ENCODE measurements at regions not wholly inside any gene's neighbourhood (a gene's known extent, or its start where the extent isn't known, plus 50 kb on each side); places are given as distances from the start of the nearest gene placed in this dataset.

DNA sequence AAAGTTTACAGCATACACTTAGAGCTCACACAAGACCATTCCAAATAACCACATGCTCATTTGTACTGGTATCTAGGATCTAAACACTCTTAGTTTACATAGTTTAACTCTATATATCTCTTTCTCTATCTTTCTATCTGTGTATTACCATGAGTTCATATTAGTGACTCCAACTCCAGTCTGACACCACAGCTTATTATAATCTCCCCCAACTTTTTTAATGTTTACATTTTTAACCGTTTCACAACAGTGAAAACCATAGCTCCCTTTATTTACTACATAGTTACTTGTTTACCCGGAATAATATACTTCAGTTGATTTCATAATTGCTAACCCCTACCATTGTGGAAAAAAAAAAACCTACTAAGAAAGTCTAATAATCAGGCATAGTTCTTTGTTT is 362.4 kb upstream of the RGS17 start:
- Histone ChIP-seq H4K20me1 (ENCODE audit: low read depth) (no peaks in the 10 kb centered on the region), H3K79me2 (ENCODE audit: low read depth) (no peaks in the 10 kb centered on the region), H2AFZ (replicated peaks) (no peak overlapping the region), H3F3A (ENCODE audit: low read depth) (no peaks in the 10 kb centered on the region), H3K9me3 (ENCODE audit: low read depth) (no peaks in the 10 kb centered on the region), H3K36me3 (no peaks in the 10 kb centered on the region), H3K4me2 (no peak overlapping the region), H3K4me3 (no peak overlapping the region), H3K9ac (no peak overlapping the region), H3K27me3 (no peaks in the 10 kb centered on the region), H3K27ac (no peak overlapping the region), H3K4me1 (no peaks in the 10 kb centered on the region)
- Mint-ChIP-seq H3K4me1 (no peaks in the 10 kb centered on the region), H3K27me3 (ENCODE audit: insufficient read depth, low read depth) (peaks cover 2% of the 10 kb centered on the region), H3K27ac (no peak overlapping the region), H3K4me3 (no peak overlapping the region), H3K36me3 (no peaks in the 10 kb centered on the region), H3K9me3 (peaks cover 4% of the 10 kb centered on the region)
- TF ChIP-seq, protein P1, sequence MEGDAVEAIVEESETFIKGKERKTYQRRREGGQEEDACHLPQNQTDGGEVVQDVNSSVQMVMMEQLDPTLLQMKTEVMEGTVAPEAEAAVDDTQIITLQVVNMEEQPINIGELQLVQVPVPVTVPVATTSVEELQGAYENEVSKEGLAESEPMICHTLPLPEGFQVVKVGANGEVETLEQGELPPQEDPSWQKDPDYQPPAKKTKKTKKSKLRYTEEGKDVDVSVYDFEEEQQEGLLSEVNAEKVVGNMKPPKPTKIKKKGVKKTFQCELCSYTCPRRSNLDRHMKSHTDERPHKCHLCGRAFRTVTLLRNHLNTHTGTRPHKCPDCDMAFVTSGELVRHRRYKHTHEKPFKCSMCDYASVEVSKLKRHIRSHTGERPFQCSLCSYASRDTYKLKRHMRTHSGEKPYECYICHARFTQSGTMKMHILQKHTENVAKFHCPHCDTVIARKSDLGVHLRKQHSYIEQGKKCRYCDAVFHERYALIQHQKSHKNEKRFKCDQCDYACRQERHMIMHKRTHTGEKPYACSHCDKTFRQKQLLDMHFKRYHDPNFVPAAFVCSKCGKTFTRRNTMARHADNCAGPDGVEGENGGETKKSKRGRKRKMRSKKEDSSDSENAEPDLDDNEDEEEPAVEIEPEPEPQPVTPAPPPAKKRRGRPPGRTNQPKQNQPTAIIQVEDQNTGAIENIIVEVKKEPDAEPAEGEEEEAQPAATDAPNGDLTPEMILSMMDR (IDR thresholded peaks at IDR 0.05): no peak
- no peak for TF ChIP-seq EZH2phosphoT487 (IDR thresholded peaks at IDR 0.05)
- no peak for TF ChIP-seq EZH2 (IDR thresholded peaks at IDR 0.05)
- no peak for DNase-seq (ENCODE audit: low spot score)

- H3K9me3 ChIP-seq (ENCODE audit: low read depth): no peaks in the 10 kb centered on the region
Measured at GRCh38 chr6:153489479-153489878, 358.4 kb upstream of the RGS17 start.

GRCh38 chr6:153488267-153488666 is 357.2 kb upstream of the RGS17 start:
- H3F3A ChIP-seq (ENCODE audit: low read depth): no peaks in the 10 kb centered on the region
- no peaks in the 10 kb centered on the region for H3K79me2 ChIP-seq (ENCODE audit: low read depth)
- no peak overlapping the region for H3K4me2 ChIP-seq
- H3K36me3 ChIP-seq: no peaks in the 10 kb centered on the region
- H3K9ac ChIP-seq: no peak overlapping the region
- no peaks in the 10 kb centered on the region for H3K36me3 Mint-ChIP-seq
- TF ChIP-seq, protein P1 (IDR thresholded peaks at IDR 0.05): no peak
- TF ChIP-seq EZH2 (IDR thresholded peaks at IDR 0.05) (no peak), EZH2phosphoT487 (IDR thresholded peaks at IDR 0.05) (no peak)
- no peak overlapping the region for H3K27ac ChIP-seq
- H3K4me1 ChIP-seq: peaks cover 7% of the 10 kb centered on the region
- no peaks in the 10 kb centered on the region for H4K20me1 ChIP-seq (ENCODE audit: low read depth)
- no peak for DNase-seq (ENCODE audit: low spot score)
- no peak overlapping the region for H2AFZ ChIP-seq (replicated peaks)
- no peak overlapping the region for H3K4me3 ChIP-seq
- H3K27me3 ChIP-seq: no peaks in the 10 kb centered on the region
- peaks cover 2% of the 10 kb centered on the region for H3K27me3 Mint-ChIP-seq (ENCODE audit: insufficient read depth, low read depth)
- no peak overlapping the region for H3K4me3 Mint-ChIP-seq
- peaks cover 6% of the 10 kb centered on the region for H3K9me3 Mint-ChIP-seq
- no peaks in the 10 kb centered on the region for H3K9me3 ChIP-seq (ENCODE audit: low read depth)
- peaks cover 4% of the 10 kb centered on the region for H3K4me1 Mint-ChIP-seq
- no peak overlapping the region for H3K27ac Mint-ChIP-seq

More at GRCh38 chr6:153489479-153489878, 358.4 kb upstream of the RGS17 start:
- H2AFZ ChIP-seq (replicated peaks): no peak overlapping the region
- DNase-seq (ENCODE audit: low spot score): no peak
- TF ChIP-seq EZH2phosphoT487 (IDR thresholded peaks at IDR 0.05) (no peak), EZH2 (IDR thresholded peaks at IDR 0.05) (no peak)
- TF ChIP-seq, protein P1 (IDR thresholded peaks at IDR 0.05): no peak
- H3K27ac Mint-ChIP-seq: no peak overlapping the region
- H3K27me3 ChIP-seq: no peaks in the 10 kb centered on the region
- no peak overlapping the region for H3K4me3 Mint-ChIP-seq
- peaks cover under 1% of the 10 kb centered on the region for H3K4me1 ChIP-seq
- no peak overlapping the region for H3K4me2 ChIP-seq
- no peaks in the 10 kb centered on the region for H3K36me3 Mint-ChIP-seq
- peaks cover 4% of the 10 kb centered on the region for H3K9me3 Mint-ChIP-seq
- no peaks in the 10 kb centered on the region for H4K20me1 ChIP-seq (ENCODE audit: low read depth)
- no peak overlapping the region for H3K27ac ChIP-seq
- H3K9ac ChIP-seq: no peak overlapping the region
- no peaks in the 10 kb centered on the region for H3K36me3 ChIP-seq
- H3K27me3 Mint-ChIP-seq (ENCODE audit: insufficient read depth, low read depth): peaks cover 2% of the 10 kb centered on the region
- no peaks in the 10 kb centered on the region for H3K79me2 ChIP-seq (ENCODE audit: low read depth)
- no peaks in the 10 kb centered on the region for H3F3A ChIP-seq (ENCODE audit: low read depth)
- no peaks in the 10 kb centered on the region for H3K4me1 Mint-ChIP-seq
- no peak overlapping the region for H3K4me3 ChIP-seq

All from neural progenitor cell (in vitro differentiated cells).